GM19025 (cell line): ENCODE measurements at regions not wholly inside any gene's neighbourhood (a gene's known extent, or its start where the extent isn't known, plus 50 kb on each side); places are given as distances from the start of the nearest gene placed in this dataset.
"Not testable (repeated sequence)": the region's sequence is repeated elsewhere in the genome, so short reads cannot be mapped to it uniquely, and the experiment has no call there.

Experiments used
- ATAC-seq: cut with Tn5 transposase; IDR thresholded peaks from one replicate; pipeline ENCODE4 v1.9.1; 2021; ENCODE audit warnings: mild to moderate bottlenecking, low read depth, moderate library complexity; ENCODE audit not compliant: unreplicated experiment

DNA sequence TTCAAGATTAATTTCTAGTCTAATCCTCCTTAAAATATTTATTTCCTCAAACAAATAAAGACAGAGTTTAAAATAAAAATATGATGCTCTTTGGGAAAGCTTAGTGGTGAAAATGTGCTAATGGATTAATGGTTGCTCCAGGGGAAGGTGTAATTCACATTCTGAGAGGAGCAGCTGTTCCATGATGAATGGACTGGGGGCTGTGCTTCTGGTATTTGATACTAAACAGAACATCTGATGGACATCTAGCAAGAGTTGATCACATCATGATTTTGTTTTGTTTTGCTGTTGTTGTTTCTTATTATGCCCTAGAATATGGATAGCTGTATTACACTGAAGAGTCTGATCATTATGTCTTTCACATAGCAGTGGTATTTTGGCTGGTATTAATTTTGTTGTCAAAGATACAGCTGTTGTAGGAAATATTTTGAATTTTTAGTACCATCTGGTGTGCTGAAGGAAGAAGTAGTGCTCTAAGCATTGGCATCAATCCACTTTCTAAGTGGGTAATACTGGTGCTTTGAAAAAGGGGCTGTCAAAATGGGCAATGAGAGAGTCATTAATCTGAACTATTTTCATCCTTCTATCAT is 296.4 kb downstream of the ADAMTS20 start:
- ATAC-seq: no peak

GRCh38 chr12:43252585-43252984 is 299.4 kb downstream of the ADAMTS20 start:
- no peak for ATAC-seq

- no peak for ATAC-seq
These were observed 306.1 kb downstream of the ADAMTS20 start for GRCh38 chr12:43245947-43246346.

DNA sequence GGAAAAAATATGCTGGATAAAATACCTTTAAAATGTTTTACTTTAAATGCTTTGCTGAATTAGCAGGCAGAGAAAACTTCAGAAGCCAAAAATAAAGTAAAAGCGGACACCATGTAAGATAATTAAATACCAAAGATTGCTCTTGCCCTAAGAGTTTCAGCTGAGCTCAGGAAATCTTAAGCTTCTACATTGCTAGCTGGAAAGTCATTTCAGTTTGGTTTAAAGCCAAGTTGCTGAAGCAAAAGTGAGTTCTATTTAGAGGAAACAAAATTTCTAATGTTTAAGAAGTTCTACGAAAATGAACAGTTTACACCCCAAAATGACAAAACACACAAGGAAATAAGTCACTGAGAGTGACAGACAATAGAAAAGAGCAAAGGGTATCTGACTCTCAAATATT is 310.0 kb downstream of the ADAMTS20 start:
- no peak for ATAC-seq

GRCh38 chr12:43238281-43238680 is 313.7 kb downstream of the ADAMTS20 start:
- no peak for ATAC-seq

DNA sequence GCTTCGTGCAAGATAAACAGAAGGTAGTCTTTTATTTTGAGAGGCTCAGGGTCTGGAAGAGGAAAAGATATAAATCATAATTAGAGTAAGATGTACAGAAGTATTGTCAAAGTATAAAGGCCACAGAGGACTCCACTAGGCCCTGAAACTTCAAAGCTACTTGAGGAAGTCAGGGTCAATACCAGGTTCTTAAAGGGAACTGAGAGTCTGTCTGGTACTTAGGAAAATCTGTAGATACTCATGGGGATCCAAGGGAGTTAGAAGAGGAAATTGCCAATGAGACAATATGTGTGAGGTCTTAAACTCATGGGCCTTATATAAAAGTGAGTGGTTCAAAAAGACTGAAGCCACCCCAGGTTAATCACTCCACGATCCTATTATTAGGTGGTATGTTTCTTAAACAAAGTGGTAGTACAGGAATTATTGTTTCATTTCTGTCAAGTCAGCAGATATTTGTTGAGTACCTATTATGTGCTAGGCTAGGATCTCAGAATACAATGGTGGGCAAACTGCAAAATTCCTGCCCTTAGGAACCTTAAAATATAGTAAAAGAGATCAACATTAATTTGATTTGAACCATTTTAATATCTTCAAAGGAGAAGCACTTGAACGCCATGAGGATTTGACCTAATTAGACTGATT is 314.6 kb downstream of the ADAMTS20 start:
- no peak for ATAC-seq

- no peak for ATAC-seq
These were observed 316.3 kb downstream of the ADAMTS20 start for GRCh38 chr12:43235721-43236120.

DNA sequence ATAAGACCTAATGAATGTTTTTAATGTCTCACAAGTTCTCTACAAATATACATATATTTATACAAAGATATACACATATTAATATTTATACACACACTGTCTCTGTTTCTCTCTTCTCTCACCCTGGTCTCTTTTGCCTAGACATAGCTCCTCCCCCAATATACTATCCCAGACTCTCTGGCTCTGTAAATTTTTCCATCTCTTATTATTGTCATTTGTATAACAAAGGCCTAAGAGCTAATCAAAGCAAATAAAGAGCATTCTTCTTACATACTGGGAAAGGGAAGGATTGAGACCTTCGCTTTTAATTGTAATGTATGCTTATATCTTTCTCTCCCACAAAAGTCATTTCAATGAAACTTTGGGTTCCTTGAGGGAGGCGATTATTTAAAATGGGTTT is 318.1 kb downstream of the ADAMTS20 start:
- no peak for ATAC-seq

DNA sequence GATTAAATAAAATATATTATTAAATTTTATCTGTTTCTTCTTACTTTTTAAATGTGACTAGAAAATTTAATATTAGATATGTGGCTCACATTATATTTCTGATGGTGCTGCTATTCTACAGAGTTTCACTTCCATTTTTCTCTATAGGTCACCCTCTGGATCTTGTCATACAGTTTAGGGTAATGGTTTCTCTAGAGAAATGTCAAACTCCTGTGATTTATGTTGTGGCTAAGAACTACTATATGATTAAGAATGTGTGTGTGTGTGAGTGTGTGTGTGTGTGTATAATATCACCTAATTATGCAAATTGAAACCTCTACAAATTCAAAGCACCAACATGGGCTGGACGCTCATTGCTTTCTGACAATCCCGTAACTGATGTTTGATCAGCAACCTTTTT is 325.9 kb downstream of the ADAMTS20 start:
- ATAC-seq: no peak

- not testable (repeated sequence) for ATAC-seq
These were observed 327.7 kb downstream of the ADAMTS20 start for GRCh38 chr12:43224190-43224805.

DNA sequence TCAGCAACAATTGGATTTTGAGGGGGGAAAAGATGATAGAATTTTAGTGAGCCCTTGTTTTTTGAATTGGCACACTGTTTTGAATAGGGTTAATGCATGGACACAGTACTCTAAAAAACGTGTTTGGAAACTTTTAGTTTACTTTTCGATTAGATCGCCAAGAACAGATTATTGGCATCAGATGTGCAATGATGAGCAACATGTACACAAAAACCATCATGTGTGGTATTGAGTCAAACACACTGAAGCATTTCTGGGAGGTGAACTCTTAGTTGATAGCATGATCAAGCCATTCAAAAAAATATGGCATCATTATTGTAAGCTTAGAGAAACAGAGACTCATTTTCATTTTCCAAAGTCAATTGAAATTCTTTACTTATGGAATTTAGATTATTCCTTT is 329.2 kb downstream of the ADAMTS20 start:
- ATAC-seq: no peak

- ATAC-seq: no peak
These were observed 330.8 kb downstream of the ADAMTS20 start for GRCh38 chr12:43221216-43221615.

DNA sequence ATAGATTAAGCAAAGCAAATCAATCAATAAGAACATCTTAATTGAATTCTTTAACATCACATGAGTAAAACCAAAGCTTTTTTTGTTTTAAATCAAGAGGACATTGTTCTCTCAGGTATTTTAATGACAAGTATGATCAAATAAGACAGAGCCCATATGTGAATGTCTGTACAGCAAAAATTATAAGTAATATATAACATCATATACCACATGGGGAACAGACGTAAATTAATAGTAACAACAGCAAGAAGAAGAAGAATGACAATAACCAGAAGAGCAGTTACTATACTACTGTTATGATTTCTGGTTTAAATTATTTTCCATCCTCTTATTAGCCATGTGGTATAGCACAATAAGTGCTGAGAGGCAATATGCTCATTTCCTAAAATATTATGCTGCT is 335.5 kb downstream of the ADAMTS20 start:
- no peak for ATAC-seq

DNA sequence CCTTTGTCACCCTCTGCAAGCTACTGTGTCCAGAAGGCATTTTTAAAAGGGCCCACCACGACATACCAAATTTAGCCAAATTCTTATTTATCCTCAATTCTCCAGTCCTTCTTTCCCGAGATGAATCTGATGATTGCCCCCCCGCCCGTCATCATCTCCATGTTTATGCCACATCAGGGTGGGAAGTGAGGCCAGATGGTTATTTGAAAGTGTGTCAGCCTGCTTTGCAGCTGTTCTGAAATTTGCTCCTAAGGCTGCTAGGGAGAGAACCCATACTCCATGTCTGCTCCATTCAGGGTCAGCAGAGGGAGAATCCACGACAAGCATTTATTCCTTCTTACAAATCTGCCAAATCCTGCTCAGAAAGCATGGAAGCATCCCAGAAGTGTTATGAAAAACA is 337.8 kb downstream of the ADAMTS20 start:
- ATAC-seq: no peak

DNA sequence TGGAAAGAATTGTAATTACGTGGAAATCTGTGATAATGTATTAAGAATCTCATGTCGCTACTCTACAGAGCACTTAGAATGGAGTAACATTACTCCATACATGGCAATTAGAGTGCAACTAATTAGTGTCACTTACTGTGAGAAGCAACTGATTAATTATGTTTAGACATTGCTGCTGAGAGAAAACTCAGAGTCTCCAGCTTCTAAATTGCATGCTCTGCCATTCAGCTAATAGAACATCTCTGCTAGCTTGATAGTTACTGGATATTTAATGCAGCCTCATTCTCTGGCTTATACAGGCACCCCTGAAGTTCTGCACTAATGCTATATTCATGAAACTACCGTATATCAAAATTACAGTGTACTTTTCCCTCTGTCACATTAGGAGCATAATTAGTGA is 338.4 kb downstream of the ADAMTS20 start:
- no peak for ATAC-seq

- peak; percentile 90 for ATAC-seq
These were observed 341.4 kb downstream of the ADAMTS20 start for GRCh38 chr12:43210485-43211192.

- no peak for ATAC-seq
These were observed 343.4 kb downstream of the ADAMTS20 start for GRCh38 chr12:43208627-43209026.

DNA sequence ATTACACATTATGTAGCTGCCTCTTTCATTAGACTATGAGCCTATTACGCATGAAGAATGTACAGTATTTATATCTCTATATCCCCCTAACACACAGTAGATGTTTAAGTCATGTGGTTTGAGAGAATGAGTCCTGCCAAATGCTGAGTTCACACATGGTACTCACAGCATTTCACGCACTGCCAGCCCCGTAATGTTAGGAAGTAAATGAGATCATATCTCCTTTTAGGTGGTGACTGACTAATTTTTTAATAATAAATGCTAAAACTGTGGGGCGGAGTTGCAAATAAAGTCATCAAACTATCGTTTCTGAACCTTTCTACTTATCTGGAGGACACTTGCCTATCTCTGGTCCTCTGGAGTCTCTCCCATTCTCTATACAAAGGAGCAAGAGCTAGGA is 343.8 kb downstream of the ADAMTS20 start:
- no peak for ATAC-seq

DNA sequence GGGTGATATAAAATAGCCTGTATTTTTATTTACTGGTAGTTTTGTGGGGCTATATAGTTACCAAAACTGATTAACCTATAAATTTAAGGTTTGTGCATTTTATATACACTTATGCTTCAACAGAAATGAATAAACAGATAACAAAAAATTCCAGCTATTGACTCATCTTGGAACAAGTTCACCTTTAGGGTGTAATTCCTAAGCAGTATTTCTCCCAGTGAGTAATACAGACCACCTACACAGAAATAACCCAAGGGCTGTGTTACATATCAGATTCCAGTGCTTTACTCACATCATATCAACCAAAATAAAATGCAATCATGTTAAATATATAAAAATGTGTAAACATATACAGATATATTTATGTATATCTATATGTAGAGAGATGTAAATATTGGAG is 345.6 kb downstream of the ADAMTS20 start:
- no peak for ATAC-seq

DNA sequence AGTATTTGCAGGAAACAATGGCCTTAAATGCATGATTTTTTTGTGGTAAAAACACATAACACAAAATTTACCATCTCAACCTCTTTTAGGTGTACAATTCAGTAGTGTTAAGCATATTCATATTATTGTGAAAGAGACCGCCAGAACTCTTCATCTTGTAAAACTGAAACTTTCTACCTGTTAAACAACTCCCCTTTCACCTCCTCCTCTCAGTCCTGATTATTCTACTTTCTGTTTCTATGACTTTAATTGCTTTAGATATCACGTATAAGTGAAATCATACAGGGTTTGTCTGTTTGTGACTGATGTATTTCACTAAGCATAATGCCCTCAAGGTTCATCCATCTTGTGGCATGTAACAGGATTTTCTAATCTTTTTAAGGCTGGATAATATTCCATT is 353.4 kb downstream of the ADAMTS20 start:
- ATAC-seq: no peak

GRCh38 chr12:43196268-43196907 is 355.6 kb downstream of the ADAMTS20 start:
- ATAC-seq: no peak
